AG09309 (cell line): ENCODE measurements at regions not wholly inside any gene's neighbourhood (a gene's known extent, or its start where the extent isn't known, plus 50 kb on each side); places are given as distances from the start of the nearest gene placed in this dataset.

Experiments used
- DNase-seq: peaks from one replicate; pipeline ENCODE4 v3.0.0-alpha.2; 2010; ENCODE audit warnings: low read depth
- H3K4me3 ChIP-seq: 2 replicates; pipeline ENCODE4 v1.5.1; 2011; ENCODE audit warnings: mild to moderate bottlenecking, low read depth, low read length, moderate library complexity; ENCODE audit not compliant: control insufficient read depth
- CTCF ChIP-seq: IDR thresholded peaks from 2 replicates; pipeline ENCODE4 v1.5.1; 2011; ENCODE audit warnings: mild to moderate bottlenecking, low read depth, low read length, inconsistent platforms; ENCODE audit not compliant: insufficient read depth, control insufficient read depth; ENCODE audit errors: missing control alignments

- no peak overlapping the region for H3K4me3 ChIP-seq
- no peak for DNase-seq
- no peak for TF ChIP-seq CTCF
Observed at GRCh38 chr9:27848315-27848714, 275.0 kb upstream of the C9orf72 start.

- no peak for DNase-seq
- H3K4me3 ChIP-seq, result no peak overlapping the region
- TF ChIP-seq CTCF, result no peak
Observed at GRCh38 chr9:27851858-27852257, 278.6 kb upstream of the C9orf72 start.

- DNase-seq, result no peak
- no peak for TF ChIP-seq CTCF
- no peak overlapping the region for H3K4me3 ChIP-seq
Observed at GRCh38 chr9:27853529-27853928, 280.2 kb upstream of the C9orf72 start.

GRCh38 chr9:27856054-27856453 is 282.8 kb upstream of the C9orf72 start:
- TF ChIP-seq CTCF, result no peak
- no peak for DNase-seq
- H3K4me3 ChIP-seq, result no peak overlapping the region

GRCh38 chr9:27856748-27857147 is 283.5 kb upstream of the C9orf72 start:
- DNase-seq, result no peak
- no peak overlapping the region for H3K4me3 ChIP-seq
- TF ChIP-seq CTCF, result no peak

GRCh38 chr9:27861887-27862286 is 288.6 kb upstream of the C9orf72 start:
- no peak overlapping the region for H3K4me3 ChIP-seq
- DNase-seq, result no peak
- TF ChIP-seq CTCF, result no peak

- no peak for DNase-seq
- TF ChIP-seq CTCF, result no peak
Observed at GRCh38 chr9:27864644-27865438, 291.6 kb upstream of the C9orf72 start.

More at GRCh38 chr9:27864644-27865438, 291.6 kb upstream of the C9orf72 start:
- no peak overlapping the region for H3K4me3 ChIP-seq
